HG02885 (cell line): ENCODE measurements at regions not wholly inside any gene's neighbourhood (a gene's known extent, or its start where the extent isn't known, plus 50 kb on each side); places are given as distances from the start of the nearest gene placed in this dataset.
"Not testable (repeated sequence)": the region's sequence is repeated elsewhere in the genome, so short reads cannot be mapped to it uniquely, and the experiment has no call there.

Experiments
- ATAC-seq: cut with Tn5 transposase; IDR thresholded peaks from one replicate; pipeline ENCODE4 v1.9.1; 2021; ENCODE audit warnings: mild to moderate bottlenecking; ENCODE audit not compliant: unreplicated experiment, poor library complexity

- ATAC-seq: not testable (repeated sequence)
These were observed 1336.5 kb downstream of the SPATA31A7 start for GRCh38 chr9:62526306-62526705.

- ATAC-seq: not testable (repeated sequence)
These were observed 1342.4 kb downstream of the SPATA31A7 start for GRCh38 chr9:62532162-62532776.

- ATAC-seq: not testable (repeated sequence)
These were observed 1342.9 kb downstream of the SPATA31A7 start for GRCh38 chr9:62532777-62533173.

- peak; percentile 96 for ATAC-seq
These were observed 1360.7 kb downstream of the SPATA31A7 start for GRCh38 chr9:62550539-62550938.

- ATAC-seq: not testable (repeated sequence)
These were observed 1370.8 kb downstream of the SPATA31A7 start for GRCh38 chr9:62560603-62561002.

- not testable (repeated sequence) for ATAC-seq
These were observed 1375.3 kb downstream of the SPATA31A7 start for GRCh38 chr9:62565132-62565531.

- not testable (repeated sequence) for ATAC-seq
These were observed 1376.6 kb downstream of the SPATA31A7 start for GRCh38 chr9:62566430-62566829.

GRCh38 chr9:62597128-62597527 lies 1407.3 kb downstream of the SPATA31A7 start:
- not testable (repeated sequence) for ATAC-seq
